Stomach (tissue), 8 donors: ENCODE measurements at regions not wholly inside any gene's neighbourhood (a gene's known extent, or its start where the extent isn't known, plus 50 kb on each side); places are given as distances from the start of the nearest gene placed in this dataset.

ENCODE experiments used
- DNase-seq, 2 donors: peaks; one replicate each; pipeline versions ENCODE4 v3.0.0 to v3.0.0-alpha.2; 2013 to 2019
- H3K27ac ChIP-seq, 5 donors: fragments of 200-600 bp in 4 of 5; sonication (generic) in 4 of 5; one replicate each; pipeline ENCODE4 v1.5.1; 2013 to 2019; ENCODE audit warnings: mild to moderate bottlenecking in 1 of 5, moderate library complexity in 1 of 5
- H3K27me3 ChIP-seq, 3 donors: fragments of 200-600 bp; sonication (generic); one replicate each; pipeline ENCODE4 v1.5.1; 2017 to 2019; ENCODE audit warnings: mixed run types in 1 of 3
- H3K36me3 ChIP-seq, 4 donors: fragments of 200-600 bp; sonication (generic); 1 replicate in 3 of 4; 2 replicates in 1 of 4; pipeline ENCODE4 v1.5.1; 2016 to 2019
- H3K4me1 ChIP-seq, 4 donors: fragments of 200-600 bp; sonication (generic); one replicate each; pipeline ENCODE4 v1.5.1; 2016 to 2019
- H3K4me3 ChIP-seq, 4 donors: fragments of 200-600 bp; sonication (generic) in 3 of 4; one replicate each; pipeline ENCODE4 v1.5.1; 2016 to 2019; ENCODE audit warnings: mild to moderate bottlenecking in 1 of 4
- H3K9me3 ChIP-seq, 4 donors: fragments of 200-600 bp; sonication (generic); one replicate each; pipeline ENCODE4 v1.5.1; 2016 to 2019
- CTCF ChIP-seq, 7 experiments: fragments of 450-650 bp in 4 of 7; fragments of 200-600 bp in 3 of 7; sonication (generic) in 3 of 7; IDR thresholded peaks; one replicate each; pipeline ENCODE4 v1.5.1; 2016 to 2019; ENCODE audit warnings: antibody characterized with exemption in 7 of 7, control low read depth in 2 of 7, mild to moderate bottlenecking in 1 of 7
- EP300 ChIP-seq: sonication (generic); formaldehyde crosslinking; IDR thresholded peaks from one replicate; pipeline ENCODE4 v1.6.1; 2017; ENCODE audit warnings: antibody characterized with exemption
- POLR2A ChIP-seq, 4 donors: fragments of 450-650 bp; IDR thresholded peaks; one replicate each; pipeline ENCODE4 v1.6.1; 2016; ENCODE audit warnings: antibody characterized with exemption in 4 of 4, control low read depth in 2 of 4, mild to moderate bottlenecking in 1 of 4, moderate library complexity in 1 of 4
- POLR2AphosphoS5 ChIP-seq, 3 donors: sonication (generic); formaldehyde crosslinking; IDR thresholded peaks; one replicate each; pipeline ENCODE4 v1.6.1; 2016; ENCODE audit warnings: antibody characterized with exemption in 3 of 3
- WGBS, 5 donors: extraction: QIAGEN DNeasy Blood & Tissue Kit in 3 of 5; methylation state at CpG; one replicate each; pipeline versions ENCODE4 v1.1.5 to v1.1.7; 2013 to 2018; 5-methylcytosine and 5-hydroxymethylcytosine counted together
- intact Hi-C: fragments of 100-400 bp; cut with DNase I; formaldehyde crosslinking; loops from one replicate; pipeline ENCODE4 v1.15.1; 2023; ENCODE audit warnings: low total_unique reads
- donor health status: healthy with polysubstance abuse.
- donor health status: Bipolar disorder and iron deficiency.
- donor health status: healthy.

- no peaks in the 10 kb centered on the region for H3K9me3 ChIP-seq
- no peak overlapping the region for H3K27ac ChIP-seq
- peaks cover 0 to 17% (median 5%) of the 10 kb centered on the region in 4 donors for H3K4me1 ChIP-seq
- intact Hi-C loops, result no loop called here
- no peaks in the 10 kb centered on the region for H3K27me3 ChIP-seq
- WGBS, 5 donors, result 48 to 84% (median 70%) methylated on average over 1 of the region's 1 CpG
- H3K36me3 ChIP-seq, result no peaks in the 10 kb centered on the region
- H3K4me3 ChIP-seq, result no peak overlapping the region
- DNase-seq, result no peak
- TF ChIP-seq EP300, result no peak
- TF ChIP-seq POLR2AphosphoS5 (IDR thresholded peaks at IDR 0.05), result no peak
- no peak for TF ChIP-seq CTCF (IDR thresholded peaks at IDR 0.05)
- no peak for TF ChIP-seq POLR2A (IDR thresholded peaks at IDR 0.05)
Measured at GRCh38 chr11:28756977-28757376, 648.8 kb downstream of the METTL15 start.

GRCh38 chr11:28743061-28743550, 634.9 kb downstream of the METTL15 start:
- no peak for DNase-seq
- TF ChIP-seq CTCF (IDR thresholded peaks at IDR 0.05) (no peak), POLR2A (IDR thresholded peaks at IDR 0.05) (no peak), EP300 (no peak), POLR2AphosphoS5 (IDR thresholded peaks at IDR 0.05) (no peak)
- Histone ChIP-seq H3K27ac (no peak overlapping the region), H3K4me1 (no peaks in the 10 kb centered on the region), H3K4me3 (no peak overlapping the region), H3K27me3 (no peaks in the 10 kb centered on the region), H3K36me3 (no peaks in the 10 kb centered on the region), H3K9me3 (peaks cover 0 to 5% (median 0%) of the 10 kb centered on the region in 4 donors)
- intact Hi-C loops, result no loop called here

GRCh38 chr11:28739489-28740280, 631.5 kb downstream of the METTL15 start:
- H3K4me3 ChIP-seq, result no peak overlapping the region
- no peak for DNase-seq
- H3K27me3 ChIP-seq, result no peaks in the 10 kb centered on the region
- no peaks in the 10 kb centered on the region for H3K9me3 ChIP-seq
- WGBS, 5 donors, result 74 to 87% (median 82%) methylated on average over 4 of the region's 4 CpGs
- TF ChIP-seq EP300, result no peak
- H3K36me3 ChIP-seq, result no peaks in the 10 kb centered on the region
- H3K4me1 ChIP-seq, result no peaks in the 10 kb centered on the region
- intact Hi-C loops, result no loop called here
- H3K27ac ChIP-seq, result no peak overlapping the region

- no peaks in the 10 kb centered on the region for H3K9me3 ChIP-seq
- no peak overlapping the region for H3K27ac ChIP-seq
- no peak overlapping the region for H3K4me3 ChIP-seq
- no peaks in the 10 kb centered on the region for H3K36me3 ChIP-seq
- intact Hi-C loops, result no loop called here
- no peaks in the 10 kb centered on the region for H3K27me3 ChIP-seq
- TF ChIP-seq EP300 (no peak), POLR2A (IDR thresholded peaks at IDR 0.05) (no peak), CTCF (IDR thresholded peaks at IDR 0.05) (no peak), POLR2AphosphoS5 (IDR thresholded peaks at IDR 0.05) (no peak)
- peaks cover 0 to 5% (median 0%) of the 10 kb centered on the region in 4 donors for H3K4me1 ChIP-seq
- DNase-seq, result no peak
Measured at GRCh38 chr11:28738549-28738948, 630.4 kb downstream of the METTL15 start.

GRCh38 chr11:28736256-28736655, 628.1 kb downstream of the METTL15 start:
- intact Hi-C loops, result no loop called here
- H3K36me3 ChIP-seq, result no peaks in the 10 kb centered on the region

More at GRCh38 chr11:28736256-28736655, 628.1 kb downstream of the METTL15 start:
- Histone ChIP-seq H3K9me3 (no peaks in the 10 kb centered on the region), H3K4me1 (peaks cover 0 to 5% (median 0%) of the 10 kb centered on the region in 4 donors), H3K27me3 (no peaks in the 10 kb centered on the region), H3K4me3 (no peak overlapping the region), H3K27ac (no peak overlapping the region)
- DNase-seq, result no peak
- TF ChIP-seq EP300 (no peak), CTCF (IDR thresholded peaks at IDR 0.05) (no peak), POLR2A (IDR thresholded peaks at IDR 0.05) (no peak), POLR2AphosphoS5 (IDR thresholded peaks at IDR 0.05) (no peak)
